Panc1 (cell line): ENCODE measurements at regions not wholly inside any gene's neighbourhood (a gene's known extent, or its start where the extent isn't known, plus 50 kb on each side); places are given as distances from the start of the nearest gene placed in this dataset.

Source experiments
- POLR2AphosphoS5 ChIP-seq: IDR thresholded peaks from 2 replicates; pipeline ENCODE4 v1.6.1; 2012; ENCODE audit warnings: mild to moderate bottlenecking, low read depth, low read length, moderate library complexity
- SIN3A ChIP-seq: IDR thresholded peaks from 2 replicates; pipeline ENCODE4 v1.6.1; 2012; ENCODE audit warnings: low read depth, mild to moderate bottlenecking, low read length, moderate library complexity, borderline replicate concordance; ENCODE audit not compliant: insufficient read depth
- TF ChIP-seq, protein P1 (sequence below): fragments of 450-650 bp; IDR thresholded peaks from 2 replicates; pipeline ENCODE4 v1.5.1; 2017; ENCODE audit warnings: mild to moderate bottlenecking
- TF ChIP-seq, protein P2 (sequence below), 2 experiments: IDR thresholded peaks; 2 replicates each; pipeline ENCODE4 v1.6.1; 2011 to 2012; ENCODE audit warnings: low read depth in 2 of 2, control low read depth in 1 of 2, low read length in 1 of 2, mild to moderate bottlenecking in 1 of 2, moderate library complexity in 1 of 2; ENCODE audit not compliant: insufficient read depth in 1 of 2

DNA sequence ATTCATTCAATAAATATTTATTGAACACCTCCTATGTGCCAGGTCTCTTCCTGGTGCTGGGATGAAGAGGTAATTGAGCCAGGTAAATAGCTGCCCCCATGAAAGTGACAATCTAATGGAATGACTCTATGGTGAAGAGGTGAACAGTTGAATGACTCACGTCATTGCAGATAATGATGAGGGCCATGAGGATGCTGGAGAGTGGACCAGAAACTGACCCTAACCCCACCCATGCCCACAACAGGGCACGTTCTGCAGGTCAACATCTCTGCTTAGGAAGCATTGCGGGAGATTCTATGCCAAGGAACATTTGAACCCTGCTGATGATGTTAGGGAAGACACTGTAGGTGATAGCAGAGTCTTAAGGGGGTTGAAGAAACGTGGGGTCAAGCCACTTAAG is 788.9 kb upstream of the TBX3 start:
- TF ChIP-seq, protein P1, sequence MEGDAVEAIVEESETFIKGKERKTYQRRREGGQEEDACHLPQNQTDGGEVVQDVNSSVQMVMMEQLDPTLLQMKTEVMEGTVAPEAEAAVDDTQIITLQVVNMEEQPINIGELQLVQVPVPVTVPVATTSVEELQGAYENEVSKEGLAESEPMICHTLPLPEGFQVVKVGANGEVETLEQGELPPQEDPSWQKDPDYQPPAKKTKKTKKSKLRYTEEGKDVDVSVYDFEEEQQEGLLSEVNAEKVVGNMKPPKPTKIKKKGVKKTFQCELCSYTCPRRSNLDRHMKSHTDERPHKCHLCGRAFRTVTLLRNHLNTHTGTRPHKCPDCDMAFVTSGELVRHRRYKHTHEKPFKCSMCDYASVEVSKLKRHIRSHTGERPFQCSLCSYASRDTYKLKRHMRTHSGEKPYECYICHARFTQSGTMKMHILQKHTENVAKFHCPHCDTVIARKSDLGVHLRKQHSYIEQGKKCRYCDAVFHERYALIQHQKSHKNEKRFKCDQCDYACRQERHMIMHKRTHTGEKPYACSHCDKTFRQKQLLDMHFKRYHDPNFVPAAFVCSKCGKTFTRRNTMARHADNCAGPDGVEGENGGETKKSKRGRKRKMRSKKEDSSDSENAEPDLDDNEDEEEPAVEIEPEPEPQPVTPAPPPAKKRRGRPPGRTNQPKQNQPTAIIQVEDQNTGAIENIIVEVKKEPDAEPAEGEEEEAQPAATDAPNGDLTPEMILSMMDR: no peak
- TF ChIP-seq POLR2AphosphoS5 (no peak), SIN3A (no peak)
- TF ChIP-seq, protein P2, sequence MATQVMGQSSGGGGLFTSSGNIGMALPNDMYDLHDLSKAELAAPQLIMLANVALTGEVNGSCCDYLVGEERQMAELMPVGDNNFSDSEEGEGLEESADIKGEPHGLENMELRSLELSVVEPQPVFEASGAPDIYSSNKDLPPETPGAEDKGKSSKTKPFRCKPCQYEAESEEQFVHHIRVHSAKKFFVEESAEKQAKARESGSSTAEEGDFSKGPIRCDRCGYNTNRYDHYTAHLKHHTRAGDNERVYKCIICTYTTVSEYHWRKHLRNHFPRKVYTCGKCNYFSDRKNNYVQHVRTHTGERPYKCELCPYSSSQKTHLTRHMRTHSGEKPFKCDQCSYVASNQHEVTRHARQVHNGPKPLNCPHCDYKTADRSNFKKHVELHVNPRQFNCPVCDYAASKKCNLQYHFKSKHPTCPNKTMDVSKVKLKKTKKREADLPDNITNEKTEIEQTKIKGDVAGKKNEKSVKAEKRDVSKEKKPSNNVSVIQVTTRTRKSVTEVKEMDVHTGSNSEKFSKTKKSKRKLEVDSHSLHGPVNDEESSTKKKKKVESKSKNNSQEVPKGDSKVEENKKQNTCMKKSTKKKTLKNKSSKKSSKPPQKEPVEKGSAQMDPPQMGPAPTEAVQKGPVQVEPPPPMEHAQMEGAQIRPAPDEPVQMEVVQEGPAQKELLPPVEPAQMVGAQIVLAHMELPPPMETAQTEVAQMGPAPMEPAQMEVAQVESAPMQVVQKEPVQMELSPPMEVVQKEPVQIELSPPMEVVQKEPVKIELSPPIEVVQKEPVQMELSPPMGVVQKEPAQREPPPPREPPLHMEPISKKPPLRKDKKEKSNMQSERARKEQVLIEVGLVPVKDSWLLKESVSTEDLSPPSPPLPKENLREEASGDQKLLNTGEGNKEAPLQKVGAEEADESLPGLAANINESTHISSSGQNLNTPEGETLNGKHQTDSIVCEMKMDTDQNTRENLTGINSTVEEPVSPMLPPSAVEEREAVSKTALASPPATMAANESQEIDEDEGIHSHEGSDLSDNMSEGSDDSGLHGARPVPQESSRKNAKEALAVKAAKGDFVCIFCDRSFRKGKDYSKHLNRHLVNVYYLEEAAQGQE (IDR thresholded peaks at IDR 0.05; ENCODE audit: insufficient read depth in 1 of 2, low read depth in 2 of 2, low read length in 1 of 2): no peak
